ENCODE measurements at regions not wholly inside any gene's neighbourhood (a gene's known extent, or its start where the extent isn't known, plus 50 kb on each side); places are given as distances from the start of the nearest gene placed in this dataset.

GRCh38 chr6:115495184-115495583 lies 565.5 kb downstream of the FRK start:
- H2BK20ac ChIP-seq (ENCODE audit: low read length) = no peak overlapping the region
- H3K4me2 ChIP-seq (ENCODE audit: insufficient read depth in 1 of 2, low read depth in 2 of 2, low read length in 2 of 2) = no peak overlapping the region
- H3K9ac ChIP-seq (replicated peaks in 1 of 4; ENCODE audit: extremely low read depth in 1 of 4, low read depth in 3 of 4, low read length in 3 of 4) = no peak overlapping the region
- H3K23ac ChIP-seq (ENCODE audit: insufficient read length) = no peak overlapping the region
- no peak overlapping the region for H2AFZ ChIP-seq (ENCODE audit: low read length)
- no peak overlapping the region for H3K14ac ChIP-seq (ENCODE audit: insufficient read length)
- no peak for DNase-seq (ENCODE audit: low read depth in 1 of 2, low spot score in 2 of 2)
- POLR2A ChIA-PET (ENCODE audit: partially characterized antibody) = no interaction called here
- H4K8ac ChIP-seq (ENCODE audit: extremely low read depth, insufficient read depth, low read length) = no peak overlapping the region
- no peaks in the 10 kb centered on the region for H3K4me1 ChIP-seq (replicated peaks in 1 of 4; ENCODE audit: control insufficient read depth in 3 of 4, insufficient read depth in 4 of 4, low read length in 3 of 4)
- no peak overlapping the region for H2BK120ac ChIP-seq (replicated peaks; ENCODE audit: low read depth, low read length)
- 93% methylated on average over 3 of the region's 3 CpGs; no CpG with 5 or more reads in 1 of the 2 experiments for WGBS, 2 experiments (ENCODE audit: extremely low coverage in 1 of 2, insufficient coverage in 1 of 2, insufficient read length in 1 of 2, insufficient replicate concordance in 2 of 2, low coverage in 1 of 2, low lambda C conversion rate in 2 of 2, missing lambda C conversion rate in 1 of 2)
- H3K79me1 ChIP-seq (ENCODE audit: low read depth, low read length) = no peaks in the 10 kb centered on the region
- H3K56ac ChIP-seq (replicated peaks; ENCODE audit: insufficient read length, low read depth, low read length) = no peak overlapping the region
- H2BK15ac ChIP-seq (ENCODE audit: low read length) = no peak overlapping the region
- H3K79me2 ChIP-seq (ENCODE audit: control insufficient read depth in 1 of 2, insufficient read depth in 2 of 2, low read length in 2 of 2) = no peaks in the 10 kb centered on the region
- H2AK5ac ChIP-seq (ENCODE audit: low read depth, low read length) = no peak overlapping the region
- H3K27me3 ChIP-seq (replicated peaks in 1 of 4; ENCODE audit: control insufficient read depth in 3 of 4, extremely low read depth in 1 of 4, insufficient read depth in 3 of 4, low read length in 3 of 4) = no peaks in the 10 kb centered on the region
- no peak overlapping the region for H3K4ac ChIP-seq (replicated peaks; ENCODE audit: insufficient read length, low read depth, low read length)
- CTCF ChIA-PET (ENCODE audit: partially characterized antibody) = no interaction called here
- no peak overlapping the region for H3K18ac ChIP-seq (ENCODE audit: extremely low read depth, low read length)
- no peak for FAIRE-seq
- no peak overlapping the region for H2BK12ac ChIP-seq (ENCODE audit: low read depth, low read length)
- H3K27ac ChIP-seq (ENCODE audit: low read depth, low read length) = no peak overlapping the region
- peaks cover 29 to 40% of the 10 kb centered on the region in 2 experiments for H3K9me3 ChIP-seq (ENCODE audit: insufficient read depth in 2 of 2, low read depth in 1 of 2, low read length in 1 of 2)
- no peak for TF ChIP-seq KDM4A (IDR thresholded peaks at IDR 0.05; ENCODE audit: low read depth, low read length, severe bottlenecking)
- no peak for TF ChIP-seq PHF8 (conservative IDR thresholded peaks at IDR 0.05; ENCODE audit: low read depth, low read length)
- TF ChIP-seq JUN (IDR thresholded peaks at IDR 0.05; ENCODE audit: low read depth, low read length) = no peak
- no peak for TF ChIP-seq SIN3A (conservative IDR thresholded peaks at IDR 0.05 in 1 of 2, IDR thresholded peaks at IDR 0.05 in 1 of 2; ENCODE audit: low read depth in 1 of 2, low read length in 2 of 2)
- no peak overlapping the region for H4K91ac ChIP-seq (replicated peaks; ENCODE audit: insufficient read length, low read length)
- no peak overlapping the region for H4K5ac ChIP-seq (ENCODE audit: insufficient read length, low read depth, low read length)
- peaks cover 0 to 10% (median 0%) of the 10 kb centered on the region in 4 experiments; a peak in 3 of 8 replicates for H3K36me3 ChIP-seq (ENCODE audit: control insufficient read depth in 2 of 4, insufficient read depth in 4 of 4, low read length in 3 of 4)
- H3K23me2 ChIP-seq (ENCODE audit: low read depth, low read length) = no peaks in the 10 kb centered on the region; the same call in 1 of the 2 replicates
- H3K4me3 ChIP-seq (ENCODE audit: extremely low read depth in 1 of 4, insufficient read depth in 2 of 4, low read depth in 3 of 4, low read length in 4 of 4) = no peak overlapping the region
- no peaks in the 10 kb centered on the region for H4K20me1 ChIP-seq (replicated peaks in 1 of 2; ENCODE audit: control insufficient read depth in 1 of 2, insufficient read depth in 2 of 2, low read length in 2 of 2)
- no peak overlapping the region for H2BK5ac ChIP-seq (ENCODE audit: low read depth, low read length)
